Muscle layer of colon (tissue), 2 donors: ENCODE measurements at regions not wholly inside any gene's neighbourhood (a gene's known extent, or its start where the extent isn't known, plus 50 kb on each side); places are given as distances from the start of the nearest gene placed in this dataset.
"Not testable (repeated sequence)": the region's sequence is repeated elsewhere in the genome, so short reads cannot be mapped to it uniquely, and the experiment has no call there.

Experiments used
- H3K27ac ChIP-seq: one replicate; pipeline ENCODE4 v1.7.0; 2013; ENCODE audit warnings: low read depth, mild to moderate bottlenecking, low read length, moderate library complexity
- H3K27me3 ChIP-seq, 2 donors: one replicate each; pipeline ENCODE4 v1.7.0; 2013; ENCODE audit warnings: low read length in 2 of 2, mild to moderate bottlenecking in 2 of 2; ENCODE audit not compliant: insufficient read depth in 2 of 2, control insufficient read depth in 1 of 2
- H3K36me3 ChIP-seq: one replicate; pipeline ENCODE4 v1.7.0; 2013; ENCODE audit warnings: mild to moderate bottlenecking, low read length; ENCODE audit not compliant: insufficient read depth
- H3K4me1 ChIP-seq: one replicate; pipeline ENCODE4 v1.7.0; 2013; ENCODE audit warnings: mild to moderate bottlenecking, low read length; ENCODE audit not compliant: insufficient read depth
- H3K4me3 ChIP-seq, 2 donors: one replicate each; pipeline ENCODE4 v1.7.0; 2013; ENCODE audit warnings: low read length in 2 of 2, low read depth in 1 of 2, mild to moderate bottlenecking in 1 of 2, moderate library complexity in 1 of 2
- H3K9ac ChIP-seq: one replicate; pipeline ENCODE4 v1.7.0; 2013; ENCODE audit warnings: low read length
- H3K9me3 ChIP-seq: one replicate; pipeline ENCODE4 v1.7.0; 2013; ENCODE audit warnings: mild to moderate bottlenecking, low read length
- donor health status: abdominal sarcoma.
- donor health status: Adenocarcinoma of cecum.

- Histone ChIP-seq H3K4me3 (no peak overlapping the region), H3K27me3 (no peaks in the 10 kb centered on the region), H3K9ac (no peak overlapping the region), H3K27ac (no peak overlapping the region), H3K36me3 (no peaks in the 10 kb centered on the region), H3K4me1 (no peaks in the 10 kb centered on the region), H3K9me3 (peaks cover 4% of the 10 kb centered on the region)
Measured at GRCh38 chr5:82884821-82885471, 192.2 kb downstream of the TMEM167A start.

DNA sequence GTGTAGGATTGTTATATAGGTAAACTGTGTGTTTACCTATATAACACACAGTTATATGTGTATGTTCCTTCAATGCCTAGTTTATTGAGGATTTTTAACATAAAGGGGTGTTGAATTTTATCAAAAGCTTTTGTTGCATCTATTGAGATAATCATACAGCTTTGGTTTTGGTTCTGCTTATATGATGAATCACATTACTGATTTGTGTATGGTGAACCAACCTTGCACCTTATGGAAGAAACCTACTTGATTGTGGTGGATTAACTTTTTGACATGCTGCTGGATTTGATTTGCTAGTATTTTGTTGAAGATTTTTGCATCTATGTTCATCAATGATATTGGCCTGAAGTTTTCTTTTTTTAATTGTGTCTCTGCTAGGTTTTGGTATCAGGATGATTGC, 194.9 kb downstream of the TMEM167A start:
- no peaks in the 10 kb centered on the region for H3K36me3 ChIP-seq

DNA sequence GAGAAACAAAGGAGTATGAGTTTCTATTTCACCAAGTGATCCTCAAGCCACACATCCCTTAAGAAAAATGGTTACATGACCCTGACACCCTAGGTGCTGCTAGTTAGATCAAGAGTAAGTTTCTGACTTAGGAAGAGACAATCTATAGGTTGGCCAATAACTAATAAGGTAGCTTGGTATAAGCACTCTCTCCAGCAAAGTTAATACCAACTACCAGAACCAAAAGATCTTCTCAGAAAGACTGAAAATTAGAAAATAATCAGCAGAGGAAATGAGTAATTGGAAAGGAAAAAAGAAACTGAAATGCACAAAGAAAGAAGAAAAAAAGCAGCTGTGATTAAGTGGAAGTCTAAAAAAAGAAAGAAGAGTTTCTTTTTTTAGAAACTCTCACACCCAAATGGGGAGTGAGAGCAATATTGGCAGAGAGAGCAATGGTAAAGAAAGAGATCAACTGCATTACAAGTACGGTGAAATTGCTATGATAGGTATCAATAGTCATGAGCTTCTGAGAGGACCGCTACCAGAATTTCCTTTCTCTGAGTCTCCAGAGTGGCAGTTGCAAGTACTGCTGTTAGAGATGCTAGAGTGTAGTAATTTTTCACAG, 195.5 kb downstream of the TMEM167A start:
- no peak overlapping the region for H3K9ac ChIP-seq
- H3K4me3 ChIP-seq, result no peak overlapping the region
- peaks cover 6% of the 10 kb centered on the region for H3K9me3 ChIP-seq
- no peaks in the 10 kb centered on the region for H3K4me1 ChIP-seq
- no peaks in the 10 kb centered on the region for H3K36me3 ChIP-seq
- H3K27ac ChIP-seq, result no peak overlapping the region
- no peaks in the 10 kb centered on the region for H3K27me3 ChIP-seq

More for the DNA sequence above, 194.9 kb downstream of the TMEM167A start:
- Histone ChIP-seq H3K9ac (no peak overlapping the region), H3K4me1 (no peaks in the 10 kb centered on the region), H3K4me3 (no peak overlapping the region), H3K27ac (no peak overlapping the region), H3K9me3 (peaks cover 6% of the 10 kb centered on the region), H3K27me3 (no peaks in the 10 kb centered on the region)

- Histone ChIP-seq H3K36me3 (no peaks in the 10 kb centered on the region), H3K9ac (no peak overlapping the region), H3K4me3 (no peak overlapping the region), H3K9me3 (peaks cover 6% of the 10 kb centered on the region), H3K27me3 (no peaks in the 10 kb centered on the region), H3K27ac (no peak overlapping the region), H3K4me1 (no peaks in the 10 kb centered on the region)
Measured at GRCh38 chr5:82879089-82879488, 198.1 kb downstream of the TMEM167A start.

DNA sequence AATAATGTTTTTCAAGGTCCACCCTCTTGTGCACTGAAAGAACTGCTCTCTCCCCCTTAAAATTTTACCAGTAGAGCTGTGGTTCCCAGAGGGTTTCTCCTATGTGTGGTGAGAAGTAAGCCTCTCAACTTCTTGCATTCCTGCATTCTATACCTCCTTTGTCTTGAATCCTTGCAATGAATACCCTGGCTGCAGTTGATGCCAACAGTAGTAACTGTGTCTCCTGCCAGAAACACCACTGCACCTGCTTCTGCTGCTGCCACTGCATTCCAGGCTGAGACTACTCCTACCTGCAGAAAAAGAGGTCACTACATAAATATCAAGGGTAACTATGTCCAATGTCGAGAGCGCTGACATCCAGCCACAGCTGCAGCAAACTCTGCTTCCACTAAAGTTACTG, 203.7 kb downstream of the TMEM167A start:
- Histone ChIP-seq H3K4me1 (no peaks in the 10 kb centered on the region), H3K9ac (no peak overlapping the region), H3K4me3 (no peak overlapping the region), H3K27me3 (no peaks in the 10 kb centered on the region), H3K9me3 (no peaks in the 10 kb centered on the region), H3K27ac (no peak overlapping the region), H3K36me3 (no peaks in the 10 kb centered on the region)

DNA sequence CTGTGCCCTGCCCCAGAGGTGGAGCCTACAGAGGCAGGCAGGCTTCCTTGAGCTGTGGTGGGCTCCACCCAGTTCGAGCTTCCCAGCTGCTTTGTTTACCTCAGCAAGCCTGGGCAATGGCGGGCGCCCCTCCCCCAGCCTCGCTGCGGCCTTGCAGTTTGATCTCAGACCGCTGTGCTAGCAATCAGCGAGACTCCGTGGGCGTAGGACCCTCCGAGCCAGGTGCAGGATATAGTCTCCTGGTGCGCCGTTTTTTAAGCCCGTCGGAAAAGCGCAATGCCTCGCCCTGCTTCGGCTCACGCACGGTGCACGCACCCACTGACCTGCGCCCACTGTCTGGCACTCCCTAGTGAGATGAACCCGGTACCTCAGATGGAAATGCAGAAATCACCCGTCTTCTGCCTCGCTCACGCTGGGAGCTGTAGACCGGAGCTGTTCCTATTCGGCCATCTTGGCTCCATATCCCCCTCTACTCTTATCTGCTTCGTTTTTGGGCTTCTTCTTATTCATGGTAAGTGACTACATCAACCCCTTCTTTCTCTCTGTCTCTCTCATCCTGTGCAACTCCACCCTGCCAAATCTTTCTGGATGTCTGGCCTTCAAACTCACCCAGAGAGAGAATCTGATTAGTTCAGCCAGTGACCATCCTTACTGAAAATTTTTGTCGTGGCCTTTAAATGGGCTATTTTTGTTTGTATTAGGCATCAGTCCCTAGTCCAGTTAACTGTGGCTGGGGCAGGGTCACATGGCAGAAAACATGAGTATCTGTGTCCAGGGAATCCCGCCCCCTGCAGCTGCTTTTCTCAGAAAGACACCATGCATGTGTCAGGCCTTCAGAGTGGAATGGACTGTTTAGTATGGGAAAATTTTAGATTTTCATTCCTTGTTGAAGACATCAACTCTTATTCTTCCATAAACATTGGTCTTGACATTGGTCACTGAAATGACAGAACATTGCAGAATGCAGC, 204.6 kb downstream of the TMEM167A start:
- not testable (repeated sequence) for H3K4me3 ChIP-seq, H3K27me3 ChIP-seq, H3K36me3 ChIP-seq, H3K27ac ChIP-seq, H3K9ac ChIP-seq, H3K4me1 ChIP-seq, H3K9me3 ChIP-seq

DNA sequence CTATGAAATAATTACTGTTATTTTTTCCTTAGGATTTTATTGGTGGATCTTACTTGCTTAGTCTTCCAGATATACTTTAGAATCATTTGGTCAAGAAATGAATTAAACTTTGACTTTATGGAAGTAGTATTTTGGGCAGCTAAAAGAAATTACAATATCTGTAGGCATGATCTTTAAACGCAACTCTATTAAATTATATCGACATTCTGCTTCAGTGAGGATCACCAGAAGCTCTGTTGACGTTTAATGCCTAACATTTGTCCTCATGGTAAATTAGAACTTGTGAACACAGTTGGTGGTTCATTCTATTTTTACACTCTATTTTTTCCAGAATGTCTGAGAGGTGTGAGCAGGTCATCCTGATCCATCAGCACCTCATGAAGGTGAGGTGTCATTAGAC, 211.6 kb downstream of the TMEM167A start:
- Histone ChIP-seq H3K27me3 (no peaks in the 10 kb centered on the region), H3K4me1 (no peaks in the 10 kb centered on the region), H3K36me3 (no peaks in the 10 kb centered on the region), H3K27ac (no peak overlapping the region), H3K9ac (no peak overlapping the region), H3K9me3 (no peaks in the 10 kb centered on the region), H3K4me3 (no peak overlapping the region)

GRCh38 chr5:82863266-82863665, 213.9 kb downstream of the TMEM167A start:
- Histone ChIP-seq H3K36me3 (no peaks in the 10 kb centered on the region), H3K4me3 (no peak overlapping the region), H3K4me1 (no peaks in the 10 kb centered on the region), H3K9ac (no peak overlapping the region), H3K27me3 (no peaks in the 10 kb centered on the region), H3K9me3 (no peaks in the 10 kb centered on the region), H3K27ac (no peak overlapping the region)

DNA sequence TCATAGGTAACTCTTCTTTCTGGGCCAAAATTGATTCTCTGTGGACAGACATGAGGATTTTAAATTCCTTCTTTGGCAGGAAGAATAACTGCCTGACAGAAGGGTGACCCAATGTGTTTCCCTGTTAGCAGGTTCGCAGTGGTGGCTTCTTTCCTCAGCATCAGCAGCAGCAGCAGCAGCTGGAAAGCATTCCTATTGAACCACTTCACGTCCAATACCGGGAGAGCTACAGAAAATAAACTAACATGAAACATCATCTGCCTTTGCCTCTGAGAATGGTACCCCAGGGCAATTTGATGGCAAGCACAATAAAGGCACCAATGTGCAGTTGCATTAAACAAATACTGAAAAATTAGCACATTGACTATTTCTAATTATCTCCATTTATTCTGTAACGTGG, 214.5 kb downstream of the TMEM167A start:
- Histone ChIP-seq H3K9ac (no peak overlapping the region), H3K27ac (no peak overlapping the region), H3K4me1 (no peaks in the 10 kb centered on the region), H3K36me3 (no peaks in the 10 kb centered on the region), H3K27me3 (no peaks in the 10 kb centered on the region), H3K9me3 (no peaks in the 10 kb centered on the region), H3K4me3 (no peak overlapping the region)

DNA sequence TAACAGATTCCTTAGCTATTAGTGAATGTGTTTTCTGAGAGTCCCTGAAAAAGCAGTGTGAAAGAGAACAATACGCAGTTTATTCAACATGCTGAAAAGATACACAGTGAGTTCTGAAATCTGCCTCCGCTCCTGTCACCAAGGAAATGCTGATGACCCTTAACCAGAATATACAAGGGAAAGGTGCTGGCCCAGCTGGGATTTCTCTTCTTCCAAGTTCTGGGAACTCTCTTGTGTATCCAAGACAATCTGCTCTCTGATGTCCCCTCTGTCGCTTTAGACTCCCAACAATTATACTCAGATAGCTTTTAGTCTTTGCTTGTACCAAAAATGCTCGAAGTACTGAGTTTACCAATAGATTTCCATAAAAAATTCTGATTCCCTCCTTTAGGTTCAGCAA, 214.9 kb downstream of the TMEM167A start:
- Histone ChIP-seq H3K9me3 (no peaks in the 10 kb centered on the region), H3K4me1 (no peaks in the 10 kb centered on the region), H3K9ac (no peak overlapping the region), H3K27me3 (no peaks in the 10 kb centered on the region), H3K36me3 (no peaks in the 10 kb centered on the region), H3K27ac (no peak overlapping the region), H3K4me3 (no peak overlapping the region)

DNA sequence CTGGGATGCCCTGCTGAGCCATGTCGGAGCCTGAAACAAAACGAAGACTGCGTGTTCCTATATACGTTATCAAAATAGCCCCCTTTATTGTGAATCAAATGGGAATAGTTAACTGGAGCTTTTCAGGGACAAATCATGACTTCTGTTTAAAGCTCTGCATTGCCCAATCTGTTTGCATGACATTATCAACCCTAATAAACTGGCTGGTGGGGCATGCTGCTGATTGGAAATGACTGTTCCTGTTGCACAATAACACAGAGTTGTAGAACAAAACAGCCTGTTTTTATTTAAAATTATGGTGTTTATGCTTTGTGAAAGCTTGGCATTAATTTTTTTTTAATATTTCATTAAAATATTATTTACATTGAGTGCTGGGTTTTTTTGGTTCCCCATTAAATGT, 215.5 kb downstream of the TMEM167A start:
- H3K36me3 ChIP-seq, result no peaks in the 10 kb centered on the region
- H3K4me1 ChIP-seq, result no peaks in the 10 kb centered on the region
- H3K27ac ChIP-seq, result no peak overlapping the region
- H3K4me3 ChIP-seq, result no peak overlapping the region
- H3K27me3 ChIP-seq, result no peaks in the 10 kb centered on the region
- H3K9me3 ChIP-seq, result no peaks in the 10 kb centered on the region
- H3K9ac ChIP-seq, result no peak overlapping the region
